GM23338 (cell line): ENCODE measurements at regions not wholly inside any gene's neighbourhood (a gene's known extent, or its start where the extent isn't known, plus 50 kb on each side); places are given as distances from the start of the nearest gene placed in this dataset.

Source experiments
- CREB1 ChIP-seq: fragments of 250-450 bp; sonication (Bioruptor Pico); IDR thresholded peaks from 2 replicates; pipeline ENCODE4 v1.5.0; 2020; ENCODE audit warnings: low read depth, mild to moderate bottlenecking, moderate library complexity
- ETS1 ChIP-seq: IDR thresholded peaks from 2 replicates; pipeline ENCODE4 v1.6.1; 2016; ENCODE audit warnings: antibody characterized with exemption
- EZH2 ChIP-seq: fragments of 200-600 bp; sonication (generic); IDR thresholded peaks from one replicate; pipeline ENCODE4 v1.8.0; 2017; ENCODE audit warnings: antibody characterized with exemption, mild to moderate bottlenecking, low read depth; ENCODE audit not compliant: unreplicated experiment
- EZH2phosphoT487 ChIP-seq: fragments of 200-600 bp; sonication (generic); IDR thresholded peaks from one replicate; pipeline ENCODE4 v1.8.1; 2018; ENCODE audit warnings: antibody characterized with exemption; ENCODE audit not compliant: unreplicated experiment
- POLR2AphosphoS5 ChIP-seq: IDR thresholded peaks from 2 replicates; pipeline ENCODE4 v1.6.1; 2016; ENCODE audit warnings: antibody characterized with exemption, low read depth
- ZNF114 ChIP-seq: fragments of 250-450 bp; sonication (Bioruptor Pico); IDR thresholded peaks from 2 replicates; pipeline ENCODE4 v1.5.0; 2020; ENCODE audit warnings: mild to moderate bottlenecking, moderate library complexity
- ZNF462 ChIP-seq: fragments of 250-450 bp; sonication (Bioruptor Pico); IDR thresholded peaks from 2 replicates; pipeline ENCODE4 v1.5.0; 2020; ENCODE audit warnings: mild to moderate bottlenecking, moderate library complexity
- TF ChIP-seq, protein P1 (sequence below), 2 experiments: fragments of 200-600 bp in 1 of 2; sonication (generic) in 1 of 2; conservative IDR thresholded peaks; 2 replicates each; pipeline versions ENCODE4 v1.5.1 to v1.6.1; 2016 to 2017; ENCODE audit warnings: antibody characterized with exemption in 2 of 2, low read depth in 2 of 2, mild to moderate bottlenecking in 2 of 2, moderate library complexity in 1 of 2

DNA sequence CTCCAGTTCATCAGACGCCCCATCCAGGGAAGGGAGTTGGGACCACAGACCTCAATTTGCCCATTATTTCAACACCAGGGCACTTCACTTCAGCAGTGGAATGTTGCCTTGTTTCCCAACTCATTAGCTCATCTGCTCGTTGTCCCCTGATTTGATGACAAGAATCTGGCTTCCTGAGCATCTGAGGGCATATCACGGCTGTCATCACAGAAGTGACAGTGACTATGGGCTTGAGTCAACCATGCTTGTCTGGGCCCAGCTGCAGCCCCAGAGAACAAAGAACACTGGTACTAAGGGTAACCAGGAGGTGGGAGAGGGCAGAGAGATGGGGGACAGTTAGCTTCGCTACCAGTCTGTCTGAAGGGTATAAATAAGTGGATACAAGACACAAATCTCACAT is 266.0 kb upstream of the SDK2 start:
- TF ChIP-seq POLR2AphosphoS5 (no peak), EZH2 (no peak), ZNF114 (CRISPR knock-in tag) (no peak), CREB1 (CRISPR knock-in tag) (no peak), ETS1 (no peak), ZNF462 (CRISPR knock-in tag) (no peak), EZH2phosphoT487 (no peak)
- TF ChIP-seq, protein P1, sequence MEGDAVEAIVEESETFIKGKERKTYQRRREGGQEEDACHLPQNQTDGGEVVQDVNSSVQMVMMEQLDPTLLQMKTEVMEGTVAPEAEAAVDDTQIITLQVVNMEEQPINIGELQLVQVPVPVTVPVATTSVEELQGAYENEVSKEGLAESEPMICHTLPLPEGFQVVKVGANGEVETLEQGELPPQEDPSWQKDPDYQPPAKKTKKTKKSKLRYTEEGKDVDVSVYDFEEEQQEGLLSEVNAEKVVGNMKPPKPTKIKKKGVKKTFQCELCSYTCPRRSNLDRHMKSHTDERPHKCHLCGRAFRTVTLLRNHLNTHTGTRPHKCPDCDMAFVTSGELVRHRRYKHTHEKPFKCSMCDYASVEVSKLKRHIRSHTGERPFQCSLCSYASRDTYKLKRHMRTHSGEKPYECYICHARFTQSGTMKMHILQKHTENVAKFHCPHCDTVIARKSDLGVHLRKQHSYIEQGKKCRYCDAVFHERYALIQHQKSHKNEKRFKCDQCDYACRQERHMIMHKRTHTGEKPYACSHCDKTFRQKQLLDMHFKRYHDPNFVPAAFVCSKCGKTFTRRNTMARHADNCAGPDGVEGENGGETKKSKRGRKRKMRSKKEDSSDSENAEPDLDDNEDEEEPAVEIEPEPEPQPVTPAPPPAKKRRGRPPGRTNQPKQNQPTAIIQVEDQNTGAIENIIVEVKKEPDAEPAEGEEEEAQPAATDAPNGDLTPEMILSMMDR (conservative IDR thresholded peaks at IDR 0.05; ENCODE audit: low read depth in 2 of 2): no peak
